ENCODE measurements at regions not wholly inside any gene's neighbourhood (a gene's known extent, or its start where the extent isn't known, plus 50 kb on each side); places are given as distances from the start of the nearest gene placed in this dataset.

DNA sequence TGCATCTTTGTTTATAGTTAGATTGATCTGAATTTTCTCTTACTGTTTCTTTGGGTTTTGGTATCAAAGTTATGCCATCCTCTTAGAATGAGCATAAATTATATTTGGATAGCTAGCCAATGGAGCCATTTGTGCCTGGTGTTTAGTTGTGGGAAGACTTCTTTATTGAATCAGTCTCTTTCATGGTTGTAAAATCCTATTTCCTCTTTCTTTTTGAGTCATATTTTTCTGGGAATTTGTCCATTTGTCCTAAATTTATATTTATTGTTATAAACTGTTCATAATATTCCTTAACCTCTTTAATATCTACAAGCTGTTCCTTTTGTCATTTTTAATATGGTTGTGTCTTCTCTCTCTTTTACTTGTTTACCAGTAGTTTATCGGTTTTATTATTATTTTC is 462.5 kb downstream of the AEBP2 start:
- TF ChIP-seq EZH2 (IDR thresholded peaks at IDR 0.05) = no peak
- TF ChIP-seq, protein P1, sequence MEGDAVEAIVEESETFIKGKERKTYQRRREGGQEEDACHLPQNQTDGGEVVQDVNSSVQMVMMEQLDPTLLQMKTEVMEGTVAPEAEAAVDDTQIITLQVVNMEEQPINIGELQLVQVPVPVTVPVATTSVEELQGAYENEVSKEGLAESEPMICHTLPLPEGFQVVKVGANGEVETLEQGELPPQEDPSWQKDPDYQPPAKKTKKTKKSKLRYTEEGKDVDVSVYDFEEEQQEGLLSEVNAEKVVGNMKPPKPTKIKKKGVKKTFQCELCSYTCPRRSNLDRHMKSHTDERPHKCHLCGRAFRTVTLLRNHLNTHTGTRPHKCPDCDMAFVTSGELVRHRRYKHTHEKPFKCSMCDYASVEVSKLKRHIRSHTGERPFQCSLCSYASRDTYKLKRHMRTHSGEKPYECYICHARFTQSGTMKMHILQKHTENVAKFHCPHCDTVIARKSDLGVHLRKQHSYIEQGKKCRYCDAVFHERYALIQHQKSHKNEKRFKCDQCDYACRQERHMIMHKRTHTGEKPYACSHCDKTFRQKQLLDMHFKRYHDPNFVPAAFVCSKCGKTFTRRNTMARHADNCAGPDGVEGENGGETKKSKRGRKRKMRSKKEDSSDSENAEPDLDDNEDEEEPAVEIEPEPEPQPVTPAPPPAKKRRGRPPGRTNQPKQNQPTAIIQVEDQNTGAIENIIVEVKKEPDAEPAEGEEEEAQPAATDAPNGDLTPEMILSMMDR (IDR thresholded peaks at IDR 0.05 in 2 of 3, conservative IDR thresholded peaks at IDR 0.05 in 1 of 3; ENCODE audit: borderline replicate concordance in 1 of 3, insufficient read depth in 1 of 3, low read depth in 2 of 3, low read length in 2 of 3) = no peak
- TF ChIP-seq CEBPB (IDR thresholded peaks at IDR 0.05; ENCODE audit: low read depth) = no peak
- no peak for TF ChIP-seq POLR2A (IDR thresholded peaks at IDR 0.05; ENCODE audit: borderline replicate concordance, extremely low read depth, insufficient read depth, insufficient read length)
- no peak for TF ChIP-seq POLR2AphosphoS5 (IDR thresholded peaks at IDR 0.05; ENCODE audit: low read depth, low read length)
- TF ChIP-seq YY1 (IDR thresholded peaks at IDR 0.05; ENCODE audit: extremely low read depth, insufficient replicate concordance, low read depth, low read length) = no peak
- no peak for TF ChIP-seq SIN3A (IDR thresholded peaks at IDR 0.05; ENCODE audit: low read depth)
